Liver (tissue), 8 donors: ENCODE measurements at regions not wholly inside any gene's neighbourhood (a gene's known extent, or its start where the extent isn't known, plus 50 kb on each side); places are given as distances from the start of the nearest gene placed in this dataset.

Experiments
- DNase-seq: peaks from one replicate; pipeline ENCODE4 v3.0.0-alpha.2; 2017; ENCODE audit warnings: low spot score
- H3K27ac ChIP-seq, 2 donors: one replicate each; pipeline ENCODE4 v1.7.0; 2013; ENCODE audit warnings: inconsistent platforms in 2 of 2, low read length in 2 of 2, control low read depth in 1 of 2, low read depth in 1 of 2, mild to moderate bottlenecking in 1 of 2
- H3K27me3 ChIP-seq, 4 donors: one replicate each; pipeline versions ENCODE4 v1.6.1 to v1.7.0; 2013; ENCODE audit warnings: low read length in 3 of 4, inconsistent platforms in 1 of 4, mild to moderate bottlenecking in 1 of 4, moderate library complexity in 1 of 4; ENCODE audit not compliant: control insufficient read depth in 4 of 4, insufficient read depth in 4 of 4
- H3K36me3 ChIP-seq, 4 donors: one replicate each; pipeline versions ENCODE4 v1.6.1 to v1.7.0; 2013; ENCODE audit warnings: low read length in 3 of 4, mild to moderate bottlenecking in 3 of 4, low read depth in 1 of 4, moderate library complexity in 1 of 4; ENCODE audit not compliant: control insufficient read depth in 4 of 4, insufficient read depth in 3 of 4
- H3K4me1 ChIP-seq, 4 donors: one replicate each; pipeline versions ENCODE4 v1.6.1 to v1.7.0; 2013; ENCODE audit warnings: low read length in 3 of 4, mild to moderate bottlenecking in 3 of 4, moderate library complexity in 1 of 4; ENCODE audit not compliant: control insufficient read depth in 4 of 4, insufficient read depth in 4 of 4
- H3K4me3 ChIP-seq, 3 donors: one replicate each; pipeline versions ENCODE4 v1.6.1 to v1.7.0; 2013; ENCODE audit warnings: low read length in 3 of 3, control low read depth in 1 of 3, low read depth in 1 of 3, mild to moderate bottlenecking in 1 of 3
- H3K9ac ChIP-seq, 2 donors: one replicate each; pipeline ENCODE4 v1.7.0; 2013; ENCODE audit warnings: low read length in 2 of 2, mild to moderate bottlenecking in 2 of 2, moderate library complexity in 2 of 2, control low read depth in 1 of 2, low read depth in 1 of 2
- H3K9me3 ChIP-seq, 4 donors: one replicate each; pipeline versions ENCODE4 v1.6.1 to v1.7.0; 2013; ENCODE audit warnings: low read length in 3 of 4; ENCODE audit not compliant: control insufficient read depth in 4 of 4
- FOXA1 ChIP-seq: IDR thresholded peaks from 2 replicates; pipeline ENCODE4 v1.6.1; 2016; ENCODE audit warnings: antibody characterized with exemption
- FOXA2 ChIP-seq: IDR thresholded peaks from 2 replicates; pipeline ENCODE4 v1.6.1; 2016; ENCODE audit warnings: antibody characterized with exemption
- HNF4A ChIP-seq, 2 donors: conservative IDR thresholded peaks; 2 replicates each; pipeline ENCODE4 v1.6.1; 2016; ENCODE audit warnings: antibody characterized with exemption in 2 of 2, mild to moderate bottlenecking in 2 of 2
- HNF4G ChIP-seq: IDR thresholded peaks from 2 replicates; pipeline ENCODE4 v1.6.1; 2016; ENCODE audit warnings: antibody characterized with exemption
- JUND ChIP-seq, 2 donors: IDR thresholded peaks; 2 replicates each; pipeline ENCODE4 v1.6.1; 2016; ENCODE audit warnings: antibody characterized with exemption in 2 of 2
- RAD21 ChIP-seq, 2 donors: IDR thresholded peaks; 2 replicates each; pipeline ENCODE4 v1.6.1; 2016; ENCODE audit warnings: antibody characterized with exemption in 2 of 2, mild to moderate bottlenecking in 2 of 2
- SP1 ChIP-seq: IDR thresholded peaks from 2 replicates; pipeline ENCODE4 v1.6.1; 2018; ENCODE audit warnings: antibody characterized with exemption, mild to moderate bottlenecking
- TAF1 ChIP-seq: conservative IDR thresholded peaks from 2 replicates; pipeline ENCODE4 v1.6.1; 2016; ENCODE audit warnings: antibody characterized with exemption, mild to moderate bottlenecking
- WGBS: extraction: QIAGEN DNeasy Blood & Tissue Kit; methylation state at CpG from one replicate; pipeline ENCODE4 v1.1.7; 2013; 5-methylcytosine and 5-hydroxymethylcytosine counted together
- TF ChIP-seq, protein P1 (sequence below): IDR thresholded peaks from 2 replicates; pipeline ENCODE4 v1.6.1; 2016; ENCODE audit warnings: antibody characterized with exemption
- TF ChIP-seq, protein P2 (sequence below): IDR thresholded peaks from 2 replicates; pipeline ENCODE4 v1.6.1; 2016; ENCODE audit warnings: antibody characterized with exemption, mild to moderate bottlenecking
- TF ChIP-seq, protein P3 (sequence below): IDR thresholded peaks from 2 replicates; pipeline ENCODE4 v1.6.1; 2016; ENCODE audit warnings: antibody characterized with exemption
- TF ChIP-seq, protein P4 (sequence below): fragments of 150-350 bp; IDR thresholded peaks from 2 replicates; pipeline ENCODE4 v1.5.1; 2017; ENCODE audit warnings: improper control_type of control experiment, low read depth, low read length; ENCODE audit not compliant: missing input control
- donor health status: healthy.
- donor health status: healthy.
- donor health status: healthy.
- donor health status: healthy.
- donor health status: healthy.

DNA sequence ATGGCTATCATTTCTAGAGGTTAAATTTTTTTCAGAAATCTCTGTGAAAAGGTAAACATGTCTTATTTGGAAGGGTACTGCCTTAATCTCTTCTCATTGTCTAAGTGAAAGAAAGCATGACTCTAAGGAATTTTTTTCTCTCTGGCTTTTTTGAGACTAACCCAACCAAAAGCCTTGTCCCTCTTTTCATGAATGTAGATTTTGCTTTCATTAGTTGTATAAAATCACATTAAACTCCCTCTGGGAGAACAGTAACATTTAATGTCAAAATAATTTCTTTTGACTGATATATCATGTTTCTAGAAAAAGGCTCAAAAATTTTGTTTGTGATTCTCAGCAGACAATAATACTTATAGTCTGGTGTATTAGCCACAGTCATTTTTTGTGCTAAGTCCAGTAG is 168.4 kb upstream of the SPOPL start (continued):
- TF ChIP-seq SP1 (no peak), HNF4G (no peak)

DNA sequence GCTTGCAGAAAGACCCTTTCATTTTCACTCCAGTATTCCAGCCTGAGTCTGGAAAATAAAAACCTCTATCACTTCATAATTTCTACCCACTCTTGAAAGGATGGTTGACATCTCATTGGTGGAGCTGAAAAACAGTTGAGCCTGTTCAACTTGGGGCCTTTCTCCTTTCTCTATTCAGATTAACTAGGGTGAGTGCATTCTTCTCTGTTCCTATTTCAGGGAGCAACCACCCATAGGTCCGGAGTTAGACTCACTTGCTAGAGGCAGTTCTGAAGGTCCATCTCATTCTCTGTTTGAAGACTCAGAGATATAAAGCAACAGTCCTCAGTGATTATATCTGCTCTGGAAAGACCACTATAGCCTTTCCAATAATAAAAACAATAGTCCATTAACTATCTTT is 167.9 kb upstream of the SPOPL start:
- no peaks in the 10 kb centered on the region for H3K36me3 ChIP-seq
- WGBS: 88% methylated on average over 1 of the region's 1 CpG
- DNase-seq: no peak
- H3K9ac ChIP-seq: no peak overlapping the region
- no peaks in the 10 kb centered on the region for H3K9me3 ChIP-seq
- H3K4me1 ChIP-seq: no peaks in the 10 kb centered on the region
- TF ChIP-seq TAF1: no peak
- TF ChIP-seq, protein P1, sequence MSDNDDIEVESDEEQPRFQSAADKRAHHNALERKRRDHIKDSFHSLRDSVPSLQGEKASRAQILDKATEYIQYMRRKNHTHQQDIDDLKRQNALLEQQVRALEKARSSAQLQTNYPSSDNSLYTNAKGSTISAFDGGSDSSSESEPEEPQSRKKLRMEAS: no peak
- TF ChIP-seq, protein P2, sequence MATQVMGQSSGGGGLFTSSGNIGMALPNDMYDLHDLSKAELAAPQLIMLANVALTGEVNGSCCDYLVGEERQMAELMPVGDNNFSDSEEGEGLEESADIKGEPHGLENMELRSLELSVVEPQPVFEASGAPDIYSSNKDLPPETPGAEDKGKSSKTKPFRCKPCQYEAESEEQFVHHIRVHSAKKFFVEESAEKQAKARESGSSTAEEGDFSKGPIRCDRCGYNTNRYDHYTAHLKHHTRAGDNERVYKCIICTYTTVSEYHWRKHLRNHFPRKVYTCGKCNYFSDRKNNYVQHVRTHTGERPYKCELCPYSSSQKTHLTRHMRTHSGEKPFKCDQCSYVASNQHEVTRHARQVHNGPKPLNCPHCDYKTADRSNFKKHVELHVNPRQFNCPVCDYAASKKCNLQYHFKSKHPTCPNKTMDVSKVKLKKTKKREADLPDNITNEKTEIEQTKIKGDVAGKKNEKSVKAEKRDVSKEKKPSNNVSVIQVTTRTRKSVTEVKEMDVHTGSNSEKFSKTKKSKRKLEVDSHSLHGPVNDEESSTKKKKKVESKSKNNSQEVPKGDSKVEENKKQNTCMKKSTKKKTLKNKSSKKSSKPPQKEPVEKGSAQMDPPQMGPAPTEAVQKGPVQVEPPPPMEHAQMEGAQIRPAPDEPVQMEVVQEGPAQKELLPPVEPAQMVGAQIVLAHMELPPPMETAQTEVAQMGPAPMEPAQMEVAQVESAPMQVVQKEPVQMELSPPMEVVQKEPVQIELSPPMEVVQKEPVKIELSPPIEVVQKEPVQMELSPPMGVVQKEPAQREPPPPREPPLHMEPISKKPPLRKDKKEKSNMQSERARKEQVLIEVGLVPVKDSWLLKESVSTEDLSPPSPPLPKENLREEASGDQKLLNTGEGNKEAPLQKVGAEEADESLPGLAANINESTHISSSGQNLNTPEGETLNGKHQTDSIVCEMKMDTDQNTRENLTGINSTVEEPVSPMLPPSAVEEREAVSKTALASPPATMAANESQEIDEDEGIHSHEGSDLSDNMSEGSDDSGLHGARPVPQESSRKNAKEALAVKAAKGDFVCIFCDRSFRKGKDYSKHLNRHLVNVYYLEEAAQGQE: no peak
- no peak for TF ChIP-seq JUND (IDR thresholded peaks at IDR 0.05)
- TF ChIP-seq, protein P3, sequence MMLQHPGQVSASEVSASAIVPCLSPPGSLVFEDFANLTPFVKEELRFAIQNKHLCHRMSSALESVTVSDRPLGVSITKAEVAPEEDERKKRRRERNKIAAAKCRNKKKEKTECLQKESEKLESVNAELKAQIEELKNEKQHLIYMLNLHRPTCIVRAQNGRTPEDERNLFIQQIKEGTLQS: no peak
- TF ChIP-seq HNF4A (conservative IDR thresholded peaks at IDR 0.05): no peak
- TF ChIP-seq, protein P4, sequence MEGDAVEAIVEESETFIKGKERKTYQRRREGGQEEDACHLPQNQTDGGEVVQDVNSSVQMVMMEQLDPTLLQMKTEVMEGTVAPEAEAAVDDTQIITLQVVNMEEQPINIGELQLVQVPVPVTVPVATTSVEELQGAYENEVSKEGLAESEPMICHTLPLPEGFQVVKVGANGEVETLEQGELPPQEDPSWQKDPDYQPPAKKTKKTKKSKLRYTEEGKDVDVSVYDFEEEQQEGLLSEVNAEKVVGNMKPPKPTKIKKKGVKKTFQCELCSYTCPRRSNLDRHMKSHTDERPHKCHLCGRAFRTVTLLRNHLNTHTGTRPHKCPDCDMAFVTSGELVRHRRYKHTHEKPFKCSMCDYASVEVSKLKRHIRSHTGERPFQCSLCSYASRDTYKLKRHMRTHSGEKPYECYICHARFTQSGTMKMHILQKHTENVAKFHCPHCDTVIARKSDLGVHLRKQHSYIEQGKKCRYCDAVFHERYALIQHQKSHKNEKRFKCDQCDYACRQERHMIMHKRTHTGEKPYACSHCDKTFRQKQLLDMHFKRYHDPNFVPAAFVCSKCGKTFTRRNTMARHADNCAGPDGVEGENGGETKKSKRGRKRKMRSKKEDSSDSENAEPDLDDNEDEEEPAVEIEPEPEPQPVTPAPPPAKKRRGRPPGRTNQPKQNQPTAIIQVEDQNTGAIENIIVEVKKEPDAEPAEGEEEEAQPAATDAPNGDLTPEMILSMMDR: no peak
- TF ChIP-seq SP1: no peak
- no peak for TF ChIP-seq FOXA2
- H3K27me3 ChIP-seq: no peaks in the 10 kb centered on the region
- H3K27ac ChIP-seq: no peak overlapping the region
- H3K4me3 ChIP-seq: no peak overlapping the region

DNA sequence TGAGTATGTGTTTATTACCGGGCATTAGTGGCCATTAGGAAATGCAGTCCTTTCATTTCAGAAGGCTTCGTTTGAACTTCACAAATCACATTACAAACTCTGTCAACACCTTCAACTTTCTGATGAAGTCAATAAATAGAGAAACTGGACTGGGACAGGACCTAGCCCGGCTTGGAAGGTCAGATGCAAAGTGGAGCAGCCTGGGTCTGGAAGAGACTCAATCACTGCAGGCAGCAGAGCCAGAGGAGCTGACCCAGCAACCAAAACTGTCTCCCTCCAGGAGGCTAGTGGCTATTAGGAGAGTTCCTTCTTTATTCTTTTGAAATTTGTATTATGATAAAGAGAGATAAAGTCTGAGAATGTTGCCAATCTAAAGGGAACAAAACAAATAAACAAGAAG is 167.2 kb upstream of the SPOPL start:
- Histone ChIP-seq H3K9ac (no peak overlapping the region), H3K27ac (no peak overlapping the region), H3K4me1 (no peaks in the 10 kb centered on the region), H3K4me3 (no peak overlapping the region), H3K27me3 (no peaks in the 10 kb centered on the region), H3K9me3 (no peaks in the 10 kb centered on the region), H3K36me3 (no peaks in the 10 kb centered on the region)
- TF ChIP-seq, protein P1: no peak
- TF ChIP-seq FOXA2 (no peak), JUND (IDR thresholded peaks at IDR 0.05) (no peak), RAD21 (IDR thresholded peaks at IDR 0.05) (no peak), FOXA1 (no peak), SP1 (no peak)
- TF ChIP-seq, protein P4: no peak
- TF ChIP-seq, protein P2: no peak
- 44% methylated on average over 3 of the region's 3 CpGs for WGBS
- DNase-seq: no peak
